AG20443 (cell line): ENCODE measurements at regions not wholly inside any gene's neighbourhood (a gene's known extent, or its start where the extent isn't known, plus 50 kb on each side); places are given as distances from the start of the nearest gene placed in this dataset.
"Not testable (repeated sequence)": the region's sequence is repeated elsewhere in the genome, so short reads cannot be mapped to it uniquely, and the experiment has no call there.

Source experiments
- DNase-seq: peaks from one replicate; pipeline ENCODE4 v3.0.0; 2012; ENCODE audit warnings: low spot score, mixed read lengths

DNA sequence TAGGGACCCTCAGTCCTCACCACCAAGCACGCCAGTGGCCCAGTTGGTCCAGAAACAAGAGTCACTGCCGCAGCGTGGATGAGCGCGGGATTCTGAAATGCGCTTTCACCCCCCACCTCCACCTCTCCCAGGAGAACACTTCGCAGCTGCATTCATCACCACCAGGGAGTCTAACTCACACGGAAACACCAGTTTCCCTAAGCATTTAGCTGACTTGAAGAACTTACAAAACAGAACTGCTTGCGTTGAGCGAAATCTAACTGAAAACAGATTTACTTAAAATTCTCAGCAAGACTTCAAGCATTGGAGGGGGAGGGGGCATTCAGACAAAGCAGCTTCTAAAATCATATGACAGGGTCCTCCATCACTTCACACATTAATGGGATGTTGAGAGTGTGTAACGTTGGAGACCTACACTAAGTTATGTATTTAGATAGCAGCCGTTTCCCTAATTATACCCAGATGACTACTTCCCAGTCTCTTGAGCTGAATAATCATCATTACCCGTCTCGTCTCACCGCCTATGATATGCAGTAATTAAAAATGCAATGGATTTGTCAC is 258.2 kb upstream of the IRS2 start:
- peak; percentile 67 for DNase-seq

DNA sequence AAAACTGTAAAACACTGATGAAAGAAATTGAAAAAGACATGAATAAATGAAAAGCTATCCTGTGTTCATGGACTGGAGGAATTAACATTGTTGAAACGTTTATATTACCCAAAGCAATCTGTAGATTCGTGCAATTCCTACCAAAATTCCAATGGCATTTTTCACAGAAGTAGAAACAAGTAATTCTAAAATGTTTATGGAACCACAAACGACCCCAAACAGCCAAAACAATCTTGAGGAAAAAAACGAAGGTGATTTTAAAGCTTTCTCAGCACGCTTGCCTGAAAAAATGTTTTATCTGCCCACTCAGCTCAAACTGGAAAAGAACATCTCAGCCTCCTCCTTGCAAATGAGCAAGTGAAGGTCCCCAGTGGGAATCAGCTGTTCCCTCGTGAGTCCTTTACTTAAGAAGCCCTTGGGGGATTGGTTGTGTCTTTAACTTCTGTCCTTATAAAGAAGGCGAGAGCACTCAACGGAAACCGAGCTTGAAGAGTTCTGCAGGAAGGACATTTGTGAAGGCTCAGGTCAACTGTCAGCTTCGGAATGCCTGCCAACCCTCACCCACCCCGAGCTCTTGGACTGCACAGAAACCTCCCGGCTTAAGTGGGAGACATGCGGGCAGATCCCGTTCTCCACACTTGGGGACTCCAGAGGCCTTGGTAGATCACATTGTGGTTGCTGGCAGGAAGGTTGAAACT is 256.0 kb upstream of the IRS2 start:
- no peak for DNase-seq

DNA sequence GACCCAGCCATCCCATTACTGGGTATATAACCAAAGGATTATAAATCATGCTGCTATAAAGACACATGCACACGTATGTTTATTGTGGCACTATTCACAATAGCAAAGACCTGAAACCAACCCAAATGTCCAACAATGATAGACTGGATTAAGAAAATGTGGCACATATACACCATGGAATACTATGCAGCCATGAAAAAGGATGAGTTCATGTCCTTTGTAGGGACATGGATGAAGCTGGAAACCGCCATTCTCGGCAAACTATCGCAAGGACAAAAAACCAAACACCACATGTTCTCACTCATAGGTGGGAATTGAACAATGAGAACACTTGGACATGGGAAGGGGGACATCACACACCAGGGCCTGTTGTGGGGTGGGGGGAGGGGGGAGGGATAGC is 255.3 kb upstream of the IRS2 start:
- DNase-seq: not testable (repeated sequence)

DNA sequence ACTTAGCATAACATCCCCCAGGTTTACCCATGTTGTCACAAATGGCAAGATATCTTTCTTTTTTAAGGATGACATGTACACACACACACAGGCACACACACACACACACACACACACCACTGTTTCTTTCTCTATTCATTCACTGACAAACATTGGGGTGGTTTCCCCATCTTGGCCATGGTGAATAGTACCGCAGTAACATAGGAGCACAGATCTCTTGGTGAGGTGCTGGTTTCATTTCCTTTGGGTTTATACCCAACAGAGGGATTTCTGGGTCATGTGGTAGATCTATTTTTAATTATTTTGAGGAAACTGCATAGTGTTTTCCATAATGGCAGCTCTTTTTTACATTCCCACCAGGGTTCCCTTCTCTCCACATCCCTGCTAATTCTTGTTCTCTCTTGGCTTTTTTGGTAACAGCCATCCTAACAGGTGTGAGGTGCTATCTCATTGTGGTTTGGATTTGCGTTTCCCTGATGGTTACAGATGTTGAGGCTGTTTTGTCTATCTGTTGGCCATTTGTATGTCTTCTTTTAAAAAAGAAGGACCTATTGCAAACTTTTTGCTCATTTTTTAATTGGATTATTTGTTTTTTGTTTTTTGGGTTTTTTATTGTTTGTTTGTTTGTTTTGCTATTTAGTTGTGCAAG is 251.7 kb upstream of the IRS2 start:
- no peak for DNase-seq

DNA sequence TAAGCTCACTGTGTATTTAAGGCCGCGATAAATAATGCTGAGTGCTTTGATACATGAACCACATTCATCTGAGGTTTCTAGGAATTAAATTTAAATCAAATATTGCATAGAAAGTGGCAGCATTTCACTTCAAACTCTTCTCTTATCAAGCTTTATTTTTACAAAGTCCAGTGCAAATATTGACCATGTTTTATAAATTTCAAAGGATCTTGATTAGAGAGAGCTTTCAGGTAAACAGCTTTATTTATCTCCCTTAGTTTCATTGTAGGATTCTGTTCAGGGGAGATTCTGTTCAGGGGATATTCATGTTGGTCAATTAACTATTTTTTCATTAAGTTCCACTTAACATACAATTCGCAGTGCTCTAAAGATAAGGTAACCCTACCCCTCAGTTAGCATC is 249.7 kb upstream of the IRS2 start:
- no peak for DNase-seq

DNA sequence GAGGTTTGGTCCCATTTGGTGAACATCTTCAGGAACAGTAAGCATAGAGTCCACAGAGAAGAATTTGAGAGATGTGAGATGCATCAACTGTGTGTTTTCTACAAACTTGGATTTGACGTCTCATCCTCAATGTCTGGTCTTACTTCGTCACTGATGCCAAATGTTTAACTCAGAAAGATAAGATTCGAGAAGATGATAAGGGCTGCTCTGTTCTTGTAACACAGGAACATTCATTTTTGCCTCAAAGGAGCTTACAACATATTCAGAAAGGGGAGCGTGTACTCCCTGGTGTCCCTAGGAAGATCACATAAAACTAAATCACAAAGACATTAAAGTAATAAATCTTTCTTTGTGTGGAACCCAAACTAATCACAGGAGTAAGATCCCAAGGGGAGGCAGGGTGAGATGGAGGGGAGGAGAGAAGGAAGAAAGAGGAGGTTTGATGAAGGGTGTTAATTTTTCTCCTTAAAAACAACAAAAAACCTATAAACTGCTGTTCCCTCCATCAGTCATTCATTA is 247.7 kb upstream of the IRS2 start:
- no peak for DNase-seq

DNA sequence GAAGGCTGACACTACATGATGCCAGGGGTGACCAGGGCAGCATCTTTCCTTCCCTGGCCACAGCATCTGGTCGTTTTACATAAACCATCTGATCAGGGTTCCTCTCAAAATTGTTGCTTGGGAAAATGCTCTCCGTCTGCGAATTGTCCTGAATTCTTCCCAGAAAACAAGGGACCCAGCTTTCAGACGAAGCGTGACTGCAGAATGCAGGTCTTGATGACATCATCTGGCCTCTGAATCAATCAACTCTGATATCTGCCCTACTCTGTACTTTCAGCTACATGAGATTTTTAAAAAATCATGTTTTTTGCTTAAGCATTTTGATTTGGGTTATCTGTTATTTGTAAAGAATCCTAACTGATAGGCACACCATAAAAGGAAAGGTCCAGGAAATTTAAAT is 246.6 kb upstream of the IRS2 start:
- DNase-seq: no peak

DNA sequence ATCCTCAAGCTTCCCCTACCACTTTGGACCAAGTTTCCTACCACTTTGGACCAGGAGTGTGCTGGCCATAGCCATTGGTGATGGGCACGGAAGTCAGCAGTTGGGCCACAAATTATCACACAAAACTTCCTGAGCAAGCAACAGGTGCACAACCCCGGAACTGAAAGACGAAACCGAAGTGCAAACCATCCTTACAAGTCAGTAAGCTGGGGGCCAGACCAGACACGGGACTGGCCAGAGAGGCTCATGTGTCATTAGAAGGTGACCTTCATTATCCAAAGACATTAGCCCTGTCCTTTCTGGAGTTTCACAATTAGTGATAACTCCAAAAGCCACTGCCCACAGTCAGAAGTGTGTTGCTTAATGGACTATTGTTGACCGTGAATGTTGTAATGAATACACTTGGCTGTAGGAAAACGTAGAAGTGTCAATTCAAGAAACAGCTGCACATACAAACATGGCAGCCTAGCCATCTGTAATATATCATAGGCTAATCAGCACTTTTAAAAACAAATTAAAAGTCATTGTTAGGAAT is 244.1 kb upstream of the IRS2 start:
- DNase-seq: no peak

DNA sequence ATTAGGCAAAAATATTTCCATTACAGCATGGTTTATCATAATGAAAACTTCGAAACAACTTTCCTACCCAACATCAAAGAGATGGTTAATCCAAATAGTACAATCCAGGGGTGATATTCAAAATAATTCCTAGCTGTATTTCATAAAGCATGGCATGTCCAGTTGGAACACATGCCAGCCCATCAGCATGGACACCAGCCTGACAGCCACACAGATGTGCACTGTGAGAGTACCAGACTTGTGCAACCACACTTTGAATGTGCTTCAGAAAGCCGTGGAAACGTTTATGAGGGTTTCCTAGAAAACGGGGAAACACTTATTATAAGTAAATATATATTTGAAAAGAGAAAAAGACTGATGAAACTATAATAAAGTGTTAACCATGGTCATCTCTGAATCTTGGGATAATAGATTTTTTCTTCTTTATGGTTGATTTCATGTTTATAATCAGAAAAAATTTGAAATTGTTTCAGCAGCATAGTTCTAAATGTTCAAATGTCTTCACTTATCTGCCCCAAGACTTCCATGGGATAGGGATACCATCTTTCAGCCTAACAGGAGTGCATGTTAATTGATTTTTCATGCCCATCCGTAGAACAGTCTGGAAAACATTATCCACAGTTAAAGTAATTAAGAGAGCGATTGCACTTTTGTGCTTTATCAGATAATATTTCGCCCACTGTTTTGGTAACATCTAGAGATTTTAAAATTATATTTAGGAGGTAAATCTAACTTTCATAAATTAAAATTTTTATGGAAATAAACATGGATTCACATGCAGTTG is 242.6 kb upstream of the IRS2 start:
- no peak for DNase-seq

DNA sequence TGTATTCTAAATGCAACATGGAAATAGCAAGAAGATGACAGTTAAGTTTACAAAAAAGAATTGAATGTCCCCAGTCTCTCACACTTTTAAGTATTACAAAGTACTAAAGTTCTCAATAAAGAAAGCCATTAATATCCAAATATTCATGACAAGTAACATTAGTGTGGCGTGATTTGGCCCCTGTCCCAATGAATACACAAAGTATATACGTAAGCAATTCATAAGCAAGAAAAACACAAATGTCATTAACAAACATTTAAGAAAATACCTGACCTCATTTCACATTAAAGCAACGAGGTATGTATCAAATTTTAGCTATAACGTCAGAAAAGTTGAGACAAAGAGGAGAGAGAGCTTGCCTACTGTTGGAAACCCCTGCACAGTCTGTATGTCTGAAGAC is 241.9 kb upstream of the IRS2 start:
- DNase-seq: no peak

DNA sequence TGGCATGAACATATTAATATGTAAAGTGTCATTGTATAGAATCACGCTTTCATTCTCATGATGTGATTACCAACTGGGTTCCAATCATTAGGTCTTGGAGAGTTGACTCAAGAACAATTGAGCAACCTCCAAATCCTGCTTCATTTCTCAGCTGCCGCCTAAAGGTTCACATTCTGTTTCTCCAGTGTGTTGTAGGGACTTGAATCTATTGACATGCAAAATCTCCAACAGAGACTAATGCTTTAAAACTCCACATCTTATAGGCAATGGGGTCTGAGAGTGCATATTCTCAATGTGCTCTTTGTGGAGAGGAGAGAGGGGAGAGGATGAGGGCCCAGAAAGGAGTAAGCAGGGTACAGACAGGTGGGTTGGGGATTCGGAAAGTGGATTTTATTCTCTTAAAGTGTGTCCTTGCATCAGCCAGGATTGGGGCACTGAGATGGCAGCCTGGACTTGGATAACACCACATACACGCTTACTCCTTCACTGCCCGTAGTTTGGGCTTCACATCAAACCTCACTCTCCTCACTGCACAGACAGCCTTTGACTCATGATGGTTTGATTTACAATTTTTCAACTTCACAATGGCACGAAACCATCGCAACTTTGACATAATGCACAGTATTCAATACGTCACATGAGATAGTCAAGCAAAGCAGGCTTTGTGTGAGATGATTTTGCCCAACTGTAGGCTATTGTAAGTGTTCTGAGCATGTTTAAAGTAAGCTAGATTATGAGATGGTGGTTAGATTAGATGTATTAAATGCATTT is 241.3 kb upstream of the IRS2 start:
- DNase-seq: no peak

DNA sequence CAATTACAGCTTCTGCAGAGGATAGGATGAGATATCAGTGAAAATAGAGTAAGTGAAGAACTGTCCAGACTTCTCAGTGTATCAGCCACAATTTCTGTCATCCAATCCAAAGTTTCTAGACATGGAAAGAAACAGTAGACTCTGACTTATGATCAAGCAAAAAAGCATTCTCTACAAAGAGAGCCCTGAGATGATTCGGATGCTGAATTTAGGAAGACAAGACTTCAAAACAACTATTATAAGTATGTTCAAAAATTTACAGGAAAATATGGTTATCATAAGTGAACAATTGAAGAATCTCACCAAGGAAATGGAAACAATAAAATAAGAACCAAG is 238.2 kb upstream of the IRS2 start:
- no peak for DNase-seq

DNA sequence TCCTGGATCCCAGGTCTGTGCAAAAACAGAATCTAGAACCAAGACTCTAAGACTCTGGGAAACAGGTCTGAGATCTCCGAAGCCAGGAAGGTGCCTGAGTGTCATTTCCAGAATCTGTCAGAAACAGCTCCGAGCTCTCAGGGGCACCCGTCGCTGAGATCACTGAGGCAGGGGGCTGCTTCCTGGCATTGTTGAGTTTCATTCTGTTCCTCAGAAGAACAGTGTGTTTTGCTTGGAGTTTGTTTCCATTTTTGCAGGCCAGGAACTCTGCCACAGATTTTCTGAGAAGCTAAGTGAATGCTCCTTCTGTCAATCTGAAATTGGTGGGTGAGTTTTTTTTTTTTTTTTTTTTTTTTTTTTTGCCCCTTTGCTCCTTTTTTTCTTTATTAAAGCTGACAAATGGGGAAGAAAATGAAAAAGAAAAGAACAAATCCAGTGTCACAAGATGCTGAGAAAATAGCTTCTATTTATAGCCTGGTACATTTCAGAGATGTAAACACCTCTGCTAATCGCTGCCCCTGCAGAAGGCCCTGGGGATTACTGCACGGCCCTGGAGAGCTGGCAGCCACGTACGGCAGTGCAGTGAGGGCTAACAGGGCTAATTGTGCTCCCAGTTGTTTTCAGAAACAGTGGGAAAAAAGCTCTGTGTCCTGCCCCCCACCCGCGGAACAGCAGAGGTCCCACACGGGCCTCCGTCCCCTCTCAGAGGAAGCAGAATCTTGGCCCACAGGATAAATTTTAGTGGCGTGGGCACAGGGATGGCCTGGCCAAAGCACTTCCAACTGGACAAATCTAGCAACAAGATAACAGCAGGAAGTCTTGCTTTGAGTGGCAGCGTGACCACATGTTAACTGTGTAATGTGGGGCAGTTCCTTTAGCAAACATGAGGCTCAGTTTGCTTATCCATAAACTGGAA is 237.6 kb upstream of the IRS2 start:
- no peak for DNase-seq

DNA sequence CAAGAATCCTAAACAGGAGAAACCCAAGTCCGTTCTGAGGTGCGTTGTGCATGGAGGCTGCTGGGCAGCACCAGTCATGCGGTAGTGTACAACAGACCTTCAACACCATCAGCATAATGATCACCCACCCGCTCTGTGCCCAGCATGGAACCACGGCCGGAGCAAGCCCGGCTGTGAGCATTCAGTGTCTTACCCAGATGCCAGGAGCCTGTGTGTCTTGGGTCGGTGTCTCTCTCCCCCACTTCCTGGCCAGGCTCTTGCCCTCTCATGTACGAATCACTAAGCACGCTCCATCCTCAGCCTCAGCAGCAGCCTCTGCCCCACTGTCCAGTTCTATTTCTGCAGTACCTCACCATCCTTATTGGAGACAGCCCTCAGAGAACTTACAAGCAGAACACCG is 231.6 kb upstream of the IRS2 start:
- no peak for DNase-seq

DNA sequence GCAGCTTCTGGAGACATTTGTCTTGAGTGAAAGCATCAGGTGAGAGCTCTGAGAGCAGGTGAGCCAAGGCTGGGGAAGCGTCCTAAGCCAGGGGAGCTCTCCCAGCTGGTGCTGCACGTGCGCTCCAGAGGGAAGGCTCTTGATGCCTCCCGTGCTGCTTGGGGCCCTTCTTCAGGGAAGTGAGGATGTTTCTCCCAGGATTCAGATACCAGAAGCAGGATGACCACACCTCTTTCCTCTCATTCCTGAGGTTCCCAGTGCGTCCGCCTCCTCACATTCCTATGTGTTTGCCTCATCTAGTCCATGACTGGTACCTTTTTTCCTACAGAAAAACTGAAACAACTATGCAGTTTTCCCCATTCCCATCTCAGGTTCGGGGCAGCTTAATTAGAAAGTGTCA is 231.0 kb upstream of the IRS2 start:
- DNase-seq: peak; percentile 91

DNA sequence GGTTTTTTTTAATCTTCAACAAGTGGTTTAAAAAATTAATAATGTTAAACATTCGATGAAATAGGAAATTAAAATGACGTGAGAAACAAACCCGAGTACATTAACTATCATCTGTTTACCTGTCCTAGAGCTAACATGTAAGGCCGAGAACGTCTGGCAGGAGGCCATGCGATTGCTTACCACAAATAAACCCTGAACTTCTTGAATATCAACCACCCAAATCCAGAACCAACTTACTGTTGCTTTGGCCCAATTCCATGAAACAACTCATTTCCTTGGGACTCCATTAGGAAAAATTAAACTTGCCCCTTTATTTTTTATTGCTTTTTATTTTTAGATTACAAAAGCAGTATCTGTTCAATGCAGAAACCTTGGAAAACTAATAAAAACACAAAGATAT is 228.9 kb upstream of the IRS2 start:
- no peak for DNase-seq

DNA sequence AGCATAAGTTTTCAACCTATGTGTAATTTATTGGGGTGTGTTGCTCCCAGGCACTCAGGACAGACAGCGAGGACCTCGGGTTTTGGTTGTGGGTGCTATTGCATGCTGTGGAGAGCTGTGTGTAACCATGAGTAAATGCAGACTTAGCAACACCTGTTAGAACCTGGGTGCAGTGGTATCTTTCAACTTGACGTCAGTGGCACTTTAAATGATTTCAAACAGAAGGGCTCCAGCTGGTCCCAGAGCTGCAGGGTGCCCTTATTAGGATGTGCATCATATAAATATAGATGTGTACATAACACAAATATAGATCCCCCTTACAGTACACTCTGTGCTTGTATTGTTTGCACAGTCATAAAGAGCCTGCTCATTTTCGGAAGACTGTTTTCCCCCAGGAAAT is 228.3 kb upstream of the IRS2 start:
- no peak for DNase-seq

DNA sequence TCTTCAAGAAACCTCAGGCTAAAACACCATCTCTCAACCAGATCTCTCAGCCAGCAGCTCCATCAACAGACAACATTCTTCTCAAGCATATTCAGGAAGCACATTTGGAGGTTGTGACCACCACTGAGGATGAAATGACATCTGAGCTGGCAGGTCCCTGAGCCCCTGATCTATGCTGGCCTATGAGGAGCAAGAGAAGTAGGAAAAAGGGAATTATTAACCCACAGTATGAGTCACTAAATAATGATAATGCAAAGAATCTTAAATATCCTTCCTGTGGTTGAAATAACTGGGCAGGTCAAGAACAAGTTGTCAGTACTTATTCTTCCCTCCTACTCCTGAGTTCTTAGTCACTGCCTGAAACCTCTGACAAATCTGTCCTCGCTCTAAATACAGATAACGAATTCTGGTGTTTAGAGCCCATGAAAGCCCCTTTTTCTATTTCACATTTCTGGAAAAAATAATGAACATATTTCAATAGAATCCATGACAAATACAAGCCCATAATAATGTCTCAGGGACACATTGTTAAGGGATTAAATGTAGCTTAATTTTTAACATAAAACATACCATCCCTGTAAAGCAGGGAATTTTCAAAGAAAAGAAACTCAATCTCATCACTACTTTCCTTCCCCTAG is 225.8 kb upstream of the IRS2 start:
- peak; percentile 79 for DNase-seq

DNA sequence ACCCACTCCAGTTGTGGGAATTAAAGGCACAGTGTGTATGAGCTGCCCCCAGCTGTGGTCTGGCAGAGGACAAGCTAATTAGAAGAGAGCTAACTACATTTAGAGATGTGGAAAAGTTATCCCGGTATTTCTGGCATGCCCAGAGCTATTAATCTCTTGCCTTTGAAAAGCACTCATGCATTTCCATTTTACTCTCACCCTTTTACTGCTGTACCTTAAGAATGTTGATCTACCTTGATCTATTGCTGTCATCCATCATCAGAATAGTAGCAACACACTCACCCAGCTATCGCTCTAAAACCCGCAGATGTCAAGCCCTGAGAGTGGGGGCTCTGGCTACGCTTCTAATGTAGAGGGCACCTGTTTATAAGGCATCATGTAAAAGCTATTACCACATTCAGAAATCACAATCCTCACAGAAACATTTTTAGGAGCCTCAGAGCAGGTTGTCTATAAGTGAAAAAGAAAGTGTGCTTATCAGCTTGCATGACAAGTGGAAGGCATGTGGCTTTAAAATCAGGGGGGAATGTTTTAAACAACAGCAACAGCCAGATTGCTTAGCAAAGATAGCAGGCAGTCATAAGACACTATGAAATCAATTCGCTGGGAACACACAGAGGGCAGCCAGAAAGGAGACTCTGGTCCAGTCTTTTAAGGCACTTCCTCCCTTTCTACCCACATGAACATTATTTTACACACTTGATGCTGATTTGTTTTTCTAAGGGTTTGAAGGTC is 224.2 kb upstream of the IRS2 start:
- no peak for DNase-seq

DNA sequence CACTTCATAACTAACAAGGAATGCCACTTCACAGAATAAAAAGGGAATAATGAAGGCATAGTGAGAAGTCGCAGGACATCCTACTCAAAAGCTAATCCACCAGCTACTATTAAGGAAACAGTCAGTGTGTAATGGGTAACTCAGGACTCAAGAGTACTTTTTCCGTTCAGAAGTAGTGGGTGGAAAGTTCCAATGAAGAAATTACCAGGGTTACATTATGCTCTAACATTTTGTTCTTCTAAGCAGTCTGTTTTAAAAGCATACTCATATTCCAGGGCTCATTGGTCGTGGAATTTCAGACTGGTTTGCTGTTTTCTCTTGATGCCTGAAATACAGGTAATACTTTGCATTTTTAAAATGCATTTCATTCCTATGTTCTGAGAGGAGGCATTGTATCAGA is 222.4 kb upstream of the IRS2 start:
- DNase-seq: no peak
